Ectodermal cell (in vitro differentiated cells): ENCODE measurements at regions not wholly inside any gene's neighbourhood (a gene's known extent, or its start where the extent isn't known, plus 50 kb on each side); places are given as distances from the start of the nearest gene placed in this dataset.

Experiments used
- H3K27ac ChIP-seq: 2 replicates; pipeline ENCODE4 v1.7.0; 2013; ENCODE audit warnings: mild to moderate bottlenecking, low read depth, low read length; ENCODE audit not compliant: insufficient read depth, poor library complexity, severe bottlenecking
- H3K27me3 ChIP-seq: 2 replicates; pipeline ENCODE4 v1.7.0; 2013; ENCODE audit warnings: mild to moderate bottlenecking, low read length; ENCODE audit not compliant: insufficient read depth, control insufficient read depth, poor library complexity, severe bottlenecking
- H3K36me3 ChIP-seq: one replicate; pipeline ENCODE4 v1.7.0; 2013; ENCODE audit warnings: low read length; ENCODE audit not compliant: control insufficient read depth, insufficient read depth
- H3K4me1 ChIP-seq: one replicate; pipeline ENCODE4 v1.7.0; 2013; ENCODE audit warnings: low read length; ENCODE audit not compliant: control insufficient read depth, insufficient read depth
- H3K4me3 ChIP-seq: 2 replicates; pipeline ENCODE4 v1.7.0; 2013; ENCODE audit warnings: low read depth, low read length, control low read depth; ENCODE audit not compliant: insufficient read depth
- H3K9me3 ChIP-seq: 2 replicates; pipeline ENCODE4 v1.7.0; 2013; ENCODE audit warnings: mild to moderate bottlenecking, low read length, moderate library complexity; ENCODE audit not compliant: control insufficient read depth
- whole genome bisulfite sequencing, 2 experiments: methylation state at CpG; one replicate each; pipeline ENCODE4 v1.1.7; 2013; ENCODE audit warnings: missing lambda C conversion rate in 2 of 2; 5-methylcytosine and 5-hydroxymethylcytosine counted together

GRCh38 chr9:79969393-79970145, 397.8 kb downstream of the TLE4 start:
- 92 to 94% methylated on average over 3 of the region's 3 CpGs for WGBS, 2 experiments
- H3K27me3 ChIP-seq: peaks cover 25% of the 10 kb centered on the region
- no peaks in the 10 kb centered on the region for H3K36me3 ChIP-seq
- H3K4me1 ChIP-seq: peaks cover under 1% of the 10 kb centered on the region
- no peak overlapping the region for H3K27ac ChIP-seq
- no peak overlapping the region for H3K4me3 ChIP-seq
- no peaks in the 10 kb centered on the region for H3K9me3 ChIP-seq

GRCh38 chr9:79968533-79968932, 396.8 kb downstream of the TLE4 start:
- H3K36me3 ChIP-seq: no peaks in the 10 kb centered on the region
- WGBS, 2 experiments: 80 to 94% methylated on average over 1 of the region's 1 CpG
- no peaks in the 10 kb centered on the region for H3K4me1 ChIP-seq
- peaks cover 35% of the 10 kb centered on the region for H3K27me3 ChIP-seq
- no peak overlapping the region for H3K4me3 ChIP-seq
- no peaks in the 10 kb centered on the region for H3K9me3 ChIP-seq
- H3K27ac ChIP-seq: no peak overlapping the region

GRCh38 chr9:79962836-79963235, 391.1 kb downstream of the TLE4 start:
- H3K9me3 ChIP-seq: no peaks in the 10 kb centered on the region
- no peaks in the 10 kb centered on the region for H3K36me3 ChIP-seq
- no peak overlapping the region for H3K27ac ChIP-seq
- peaks cover 13% of the 10 kb centered on the region for H3K4me1 ChIP-seq
- WGBS, 2 experiments: 2 to 3% methylated on average over 2 to 3 of the region's 3 CpGs
- H3K27me3 ChIP-seq: peaks cover 78% of the 10 kb centered on the region
- H3K4me3 ChIP-seq: no peak overlapping the region

GRCh38 chr9:79962150-79962549, 390.4 kb downstream of the TLE4 start:
- Histone ChIP-seq H3K36me3 (no peaks in the 10 kb centered on the region), H3K4me1 (peaks cover 13% of the 10 kb centered on the region), H3K9me3 (no peaks in the 10 kb centered on the region), H3K27ac (no peak overlapping the region), H3K4me3 (no peak overlapping the region), H3K27me3 (peaks cover 80% of the 10 kb centered on the region)
- 87 to 93% methylated on average over 1 of the region's 1 CpG for WGBS, 2 experiments

- no peaks in the 10 kb centered on the region for H3K4me1 ChIP-seq
These were observed 383.5 kb downstream of the TLE4 start for GRCh38 chr9:79955300-79955699.

GRCh38 chr9:79953908-79954307, 382.1 kb downstream of the TLE4 start:
- H3K9me3 ChIP-seq: no peaks in the 10 kb centered on the region
- no peak overlapping the region for H3K27ac ChIP-seq
- H3K4me3 ChIP-seq: no peak overlapping the region
- H3K4me1 ChIP-seq: no peaks in the 10 kb centered on the region
- H3K27me3 ChIP-seq: peaks cover 8% of the 10 kb centered on the region
- no peaks in the 10 kb centered on the region for H3K36me3 ChIP-seq

More at GRCh38 chr9:79955300-79955699, 383.5 kb downstream of the TLE4 start:
- Histone ChIP-seq H3K27me3 (peaks cover 18% of the 10 kb centered on the region), H3K27ac (no peak overlapping the region), H3K4me3 (no peak overlapping the region), H3K36me3 (no peaks in the 10 kb centered on the region), H3K9me3 (no peaks in the 10 kb centered on the region)
- 69 to 92% methylated on average over 3 of the region's 3 CpGs for WGBS, 2 experiments

GRCh38 chr9:79952401-79952800, 380.6 kb downstream of the TLE4 start:
- H3K4me1 ChIP-seq: no peaks in the 10 kb centered on the region
- no peaks in the 10 kb centered on the region for H3K9me3 ChIP-seq
- no peaks in the 10 kb centered on the region for H3K36me3 ChIP-seq
- no peak overlapping the region for H3K4me3 ChIP-seq
- WGBS, 2 experiments: 83 to 94% methylated on average over 2 of the region's 2 CpGs
- no peaks in the 10 kb centered on the region for H3K27me3 ChIP-seq
- no peak overlapping the region for H3K27ac ChIP-seq

- no peaks in the 10 kb centered on the region for H3K9me3 ChIP-seq
- H3K27ac ChIP-seq: no peak overlapping the region
- no peak overlapping the region for H3K4me3 ChIP-seq
- H3K36me3 ChIP-seq: no peaks in the 10 kb centered on the region
- no peaks in the 10 kb centered on the region for H3K27me3 ChIP-seq
- 86 to 97% methylated on average over 2 of the region's 2 CpGs for WGBS, 2 experiments
- no peaks in the 10 kb centered on the region for H3K4me1 ChIP-seq
These were observed 374.9 kb downstream of the TLE4 start for GRCh38 chr9:79946712-79947111.

- Histone ChIP-seq H3K36me3 (no peaks in the 10 kb centered on the region), H3K27ac (no peak overlapping the region), H3K4me3 (no peak overlapping the region), H3K27me3 (no peaks in the 10 kb centered on the region), H3K4me1 (no peaks in the 10 kb centered on the region), H3K9me3 (no peaks in the 10 kb centered on the region)
These were observed 373.7 kb downstream of the TLE4 start for GRCh38 chr9:79945495-79945894.

GRCh38 chr9:79945016-79945415, 373.3 kb downstream of the TLE4 start:
- H3K36me3 ChIP-seq: no peaks in the 10 kb centered on the region
- H3K4me1 ChIP-seq: no peaks in the 10 kb centered on the region
- H3K27me3 ChIP-seq: no peaks in the 10 kb centered on the region
- H3K4me3 ChIP-seq: no peak overlapping the region
- H3K27ac ChIP-seq: no peak overlapping the region
- WGBS, 2 experiments: 88 to 95% methylated on average over 1 of the region's 1 CpG
- H3K9me3 ChIP-seq: no peaks in the 10 kb centered on the region

GRCh38 chr9:79940919-79941318, 369.2 kb downstream of the TLE4 start:
- Histone ChIP-seq H3K36me3 (no peaks in the 10 kb centered on the region), H3K4me3 (no peak overlapping the region), H3K27me3 (no peaks in the 10 kb centered on the region), H3K9me3 (no peaks in the 10 kb centered on the region), H3K27ac (no peak overlapping the region), H3K4me1 (no peaks in the 10 kb centered on the region)
- 90 to 95% methylated on average over 6 of the region's 6 CpGs for WGBS, 2 experiments
